Activated T-cell treated with anti-CD3 and anti-CD28 coated beads for 24 hours (primary cell): ENCODE measurements at regions not wholly inside any gene's neighbourhood (a gene's known extent, or its start where the extent isn't known, plus 50 kb on each side); places are given as distances from the start of the nearest gene placed in this dataset.

Experiments used
- DNase-seq: peaks from one replicate; pipeline ENCODE4 v3.0.0-alpha.2; 2020; ENCODE audit warnings: low read depth

- DNase-seq, result no peak
Measured at GRCh38 chr5:167710444-167711073, 580.9 kb upstream of the WWC1 start.

- no peak for DNase-seq
Measured at GRCh38 chr5:167712986-167713585, 578.4 kb upstream of the WWC1 start.

- no peak for DNase-seq
Measured at GRCh38 chr5:167713896-167714295, 577.5 kb upstream of the WWC1 start.

GRCh38 chr5:167716126-167716775, 575.2 kb upstream of the WWC1 start:
- no peak for DNase-seq

GRCh38 chr5:167720259-167720658, 571.2 kb upstream of the WWC1 start:
- no peak for DNase-seq

GRCh38 chr5:167720676-167721260, 570.7 kb upstream of the WWC1 start:
- DNase-seq, result no peak

- no peak for DNase-seq
Measured at GRCh38 chr5:167721926-167722440, 569.5 kb upstream of the WWC1 start.

GRCh38 chr5:167723254-167723871, 568.1 kb upstream of the WWC1 start:
- peak; percentile 27 for DNase-seq

- no peak for DNase-seq
Measured at GRCh38 chr5:167725264-167725663, 566.2 kb upstream of the WWC1 start.

- no peak for DNase-seq
Measured at GRCh38 chr5:167725741-167726140, 565.7 kb upstream of the WWC1 start.

- DNase-seq, result no peak
Measured at GRCh38 chr5:167726642-167727041, 564.8 kb upstream of the WWC1 start.

- no peak for DNase-seq
Measured at GRCh38 chr5:167730121-167730520, 561.3 kb upstream of the WWC1 start.

GRCh38 chr5:167730656-167731055, 560.8 kb upstream of the WWC1 start:
- DNase-seq, result no peak

- no peak for DNase-seq
Measured at GRCh38 chr5:167731951-167732350, 559.5 kb upstream of the WWC1 start.

- DNase-seq, result no peak
Measured at GRCh38 chr5:167732499-167732898, 558.9 kb upstream of the WWC1 start.

- no peak for DNase-seq
Measured at GRCh38 chr5:167736992-167737391, 554.5 kb upstream of the WWC1 start.

GRCh38 chr5:167743695-167744464, 547.6 kb upstream of the WWC1 start:
- DNase-seq, result no peak

GRCh38 chr5:167745868-167746267, 545.6 kb upstream of the WWC1 start:
- no peak for DNase-seq

GRCh38 chr5:167750586-167750985, 540.9 kb upstream of the WWC1 start:
- no peak for DNase-seq

- DNase-seq, result no peak
Measured at GRCh38 chr5:167752936-167753335, 538.5 kb upstream of the WWC1 start.

GRCh38 chr5:167753725-167754490, 537.5 kb upstream of the WWC1 start:
- DNase-seq, result no peak
